ENCODE measurements at regions not wholly inside any gene's neighbourhood (a gene's known extent, or its start where the extent isn't known, plus 50 kb on each side); places are given as distances from the start of the nearest gene placed in this dataset.

DNA sequence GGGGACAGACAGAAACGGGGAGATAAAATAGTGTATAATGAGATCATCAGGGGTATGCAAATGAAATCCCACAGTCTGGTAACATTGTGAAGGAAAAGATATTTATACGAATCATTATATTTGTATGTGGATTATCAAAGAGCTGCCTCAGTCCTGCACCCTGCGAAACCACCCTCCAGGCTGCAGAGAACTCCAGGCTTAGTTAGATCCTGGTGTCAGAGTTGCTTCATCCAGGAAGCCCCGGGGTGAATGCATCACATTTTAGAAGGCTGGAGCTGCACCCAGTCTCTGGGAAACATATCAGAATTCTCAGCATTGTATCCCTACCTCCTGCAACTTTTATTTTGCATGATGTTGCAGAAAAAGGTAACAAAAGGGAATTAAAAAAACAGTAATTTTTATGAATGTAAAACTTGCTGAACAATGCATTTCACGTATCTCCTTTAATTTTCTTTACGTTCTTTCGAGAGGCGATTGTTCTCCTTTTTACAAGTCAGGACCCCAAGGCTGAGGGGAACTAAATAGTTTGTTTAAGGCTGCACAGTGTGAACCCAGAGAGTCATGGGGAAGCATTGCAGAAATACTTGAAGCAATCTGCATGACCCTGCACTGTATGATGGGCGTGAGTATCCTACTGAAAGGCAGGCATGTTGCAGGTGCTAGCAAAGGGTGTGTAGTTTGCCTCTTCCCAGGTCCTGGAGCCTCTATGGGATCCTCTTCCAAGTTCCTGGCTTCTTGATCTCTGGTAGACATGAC is 299.5 kb upstream of the CLNK start:
- DNase-seq (ENCODE audit: low read depth in 2 of 2), result no peak

DNA sequence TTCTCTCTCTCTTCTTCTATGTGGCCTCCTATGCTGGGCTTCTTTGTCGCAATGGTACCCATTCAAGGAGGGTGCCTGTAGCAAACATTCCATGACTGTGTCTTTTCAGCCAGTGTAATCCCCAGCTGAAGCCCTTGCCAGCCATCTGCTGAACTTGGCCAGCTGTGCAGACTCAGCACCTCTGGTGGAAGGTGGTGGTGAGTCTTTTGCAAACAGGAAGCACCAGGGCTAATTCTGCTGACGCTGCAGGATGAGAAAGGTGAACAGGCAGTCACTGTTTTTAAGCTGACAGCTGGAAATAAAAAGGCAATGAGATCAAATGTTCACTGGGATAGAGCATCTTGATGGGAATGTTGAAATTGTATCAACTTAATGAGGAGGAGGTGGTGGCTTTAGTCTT is 298.7 kb upstream of the CLNK start:
- no peak for DNase-seq (ENCODE audit: low read depth in 2 of 2)

DNA sequence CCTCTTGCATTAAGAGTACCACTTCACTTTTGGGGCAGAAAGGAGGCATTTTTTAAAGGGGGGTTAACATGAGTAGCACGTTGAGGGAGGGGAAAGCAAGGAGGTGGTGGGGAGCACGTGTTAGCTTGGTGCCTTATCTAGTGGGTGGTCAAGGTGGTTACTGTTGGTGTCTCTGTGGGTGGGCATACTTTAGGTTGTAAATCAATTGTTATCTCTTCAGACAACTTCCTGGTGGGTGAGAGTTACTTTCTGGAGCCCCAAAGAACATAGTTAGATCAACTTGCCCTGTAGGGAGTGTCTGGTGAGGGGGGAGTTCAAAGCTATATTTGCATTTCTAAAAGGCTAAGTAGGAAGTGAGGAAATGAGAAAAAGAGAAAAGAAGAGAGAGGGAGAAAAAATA is 297.7 kb upstream of the CLNK start:
- DNase-seq (ENCODE audit: low read depth in 2 of 2), result no peak

DNA sequence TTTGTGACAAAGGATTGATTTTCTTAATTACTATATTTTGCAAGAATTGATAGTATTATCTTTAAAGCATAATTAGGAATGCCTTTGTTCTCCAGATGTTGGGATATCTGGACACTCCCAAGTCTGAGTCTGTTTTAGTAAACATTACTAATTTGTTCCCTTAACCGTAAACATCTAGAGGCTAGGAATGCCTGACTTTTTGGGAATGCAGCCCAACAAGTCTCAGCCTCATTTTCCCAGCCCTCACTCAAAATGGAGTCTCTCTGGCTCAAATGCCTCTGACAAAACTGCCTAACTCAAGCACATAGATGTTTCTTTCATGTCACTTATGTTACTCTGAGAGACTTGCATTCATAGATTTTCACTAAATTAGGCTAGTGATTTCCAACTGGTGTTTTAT is 297.0 kb upstream of the CLNK start:
- DNase-seq (ENCODE audit: low read depth in 2 of 2), result no peak

DNA sequence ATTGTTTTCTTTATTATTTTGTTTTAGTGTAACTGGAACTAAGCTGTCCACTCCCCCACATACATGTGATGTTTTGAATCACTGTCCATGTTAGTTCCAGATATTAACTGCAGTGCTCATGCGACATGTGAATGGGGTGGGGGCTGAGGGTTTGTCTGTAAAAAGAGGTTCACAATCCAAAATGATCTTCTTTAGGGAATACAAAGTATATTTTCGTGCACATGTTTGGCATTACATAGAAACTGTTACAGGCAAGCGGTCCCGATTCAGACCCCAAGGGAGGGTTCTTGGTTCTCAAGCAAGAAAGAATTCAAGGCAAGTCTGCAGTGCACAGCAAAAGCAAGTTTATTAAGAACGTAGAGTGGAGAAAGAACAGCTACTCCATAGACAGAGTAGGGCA is 296.5 kb upstream of the CLNK start:
- no peak for DNase-seq (ENCODE audit: low read depth in 2 of 2)

DNA sequence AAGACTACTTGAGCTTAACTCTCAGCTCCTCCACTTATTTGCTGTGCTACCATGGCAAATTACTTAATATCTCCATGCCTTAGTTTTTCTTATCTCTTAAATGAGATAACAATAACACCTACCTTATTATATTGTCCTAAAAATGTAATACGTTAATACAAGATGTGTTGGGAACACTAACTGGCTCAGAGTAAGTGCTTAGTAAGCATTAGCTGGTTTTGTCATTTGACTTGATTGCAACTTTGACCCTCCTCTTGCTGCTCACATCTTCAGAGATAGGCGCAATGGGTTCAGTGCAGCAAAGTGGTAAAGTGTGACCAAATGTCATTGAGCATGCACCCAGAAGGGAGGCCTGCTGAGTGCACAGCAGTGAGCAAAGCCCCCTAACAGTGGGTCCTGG is 294.5 kb upstream of the CLNK start:
- no peak for DNase-seq (ENCODE audit: low read depth in 2 of 2)

DNA sequence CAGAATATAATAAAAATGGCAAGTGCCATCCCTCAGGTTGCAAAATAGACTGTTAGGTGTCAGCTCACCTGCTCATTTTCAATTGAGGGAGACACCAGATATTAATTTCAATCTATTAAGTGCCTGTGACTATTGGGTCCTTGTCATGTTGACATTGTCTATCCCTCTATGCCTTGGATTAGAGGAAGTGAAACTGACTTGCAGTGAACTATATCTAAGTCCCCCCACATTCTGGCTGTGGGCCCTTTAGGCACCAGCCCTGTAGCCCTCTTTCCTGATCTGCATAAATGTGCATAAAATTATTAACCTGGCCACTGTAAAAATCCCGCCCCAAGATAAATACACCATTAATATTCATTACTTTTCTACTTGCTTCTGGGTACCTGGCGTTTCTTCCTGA is 293.0 kb upstream of the CLNK start:
- DNase-seq (ENCODE audit: low read depth in 2 of 2), result no peak

DNA sequence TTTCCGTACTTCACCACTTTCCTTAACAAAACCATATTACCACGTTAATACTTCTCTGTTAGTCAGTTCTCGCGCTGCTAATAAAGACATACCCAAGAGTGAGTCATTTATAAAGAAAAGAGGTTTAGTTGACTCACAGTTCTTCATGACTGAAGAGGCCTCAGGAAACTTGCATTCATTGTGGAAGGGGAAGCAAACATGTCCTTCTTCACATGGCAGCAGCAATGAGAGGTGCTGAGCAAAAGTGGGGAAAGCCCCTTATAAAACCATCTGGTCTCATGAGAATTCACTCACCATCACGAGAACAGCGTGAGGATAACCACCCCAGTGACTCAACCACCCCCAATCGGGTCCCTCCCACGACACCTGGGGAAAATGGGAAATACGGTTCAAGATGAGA is 289.8 kb upstream of the CLNK start:
- no peak for DNase-seq (ENCODE audit: low read depth in 2 of 2)

DNA sequence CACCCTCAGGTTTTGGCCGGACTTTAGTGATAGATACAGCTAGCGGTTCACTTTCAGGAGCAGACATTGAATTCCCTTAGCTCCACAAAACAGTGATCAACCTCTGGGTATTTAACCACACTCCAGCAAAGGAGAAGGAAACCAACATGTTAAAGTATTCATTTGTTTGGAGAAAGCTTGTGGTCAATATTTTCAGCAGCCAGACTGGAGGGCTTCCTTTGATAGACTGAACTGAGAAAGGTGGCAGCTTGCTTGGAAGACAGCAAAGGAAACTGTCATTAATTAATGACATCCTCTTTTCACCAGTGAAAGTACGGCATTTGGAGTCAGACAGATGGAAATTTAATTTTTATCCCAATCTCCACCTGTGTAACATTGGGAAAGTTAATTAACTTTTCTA is 289.1 kb upstream of the CLNK start:
- DNase-seq (ENCODE audit: low read depth in 2 of 2), result no peak

DNA sequence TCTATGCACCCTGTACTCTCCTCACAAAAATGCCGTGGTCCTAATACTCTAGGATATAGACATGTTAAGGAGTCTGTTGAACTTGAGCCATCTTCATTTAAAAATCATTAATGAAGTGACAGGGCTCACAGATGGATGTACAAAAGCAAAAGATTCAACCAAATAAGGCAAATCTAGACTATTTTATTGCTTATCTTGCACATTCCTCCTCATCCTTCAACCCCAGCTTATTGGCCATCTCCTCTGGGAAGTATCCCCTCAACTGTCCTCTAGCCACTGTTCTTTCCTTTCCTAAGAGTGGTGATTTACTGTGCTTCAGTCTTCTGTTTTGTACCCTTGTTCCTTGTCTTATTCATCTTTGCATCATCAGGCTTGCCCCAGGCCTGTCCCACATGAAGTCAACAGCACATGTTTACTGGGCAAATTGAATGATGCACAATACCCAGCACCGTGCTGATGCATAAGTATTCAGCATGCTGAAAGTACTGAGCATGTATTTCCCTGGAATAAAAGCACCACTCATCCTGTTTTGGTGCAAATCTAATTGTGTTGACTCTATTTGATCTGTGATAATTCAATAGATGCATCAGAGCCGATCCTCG is 287.3 kb upstream of the CLNK start:
- no peak for DNase-seq (ENCODE audit: low read depth in 2 of 2)

DNA sequence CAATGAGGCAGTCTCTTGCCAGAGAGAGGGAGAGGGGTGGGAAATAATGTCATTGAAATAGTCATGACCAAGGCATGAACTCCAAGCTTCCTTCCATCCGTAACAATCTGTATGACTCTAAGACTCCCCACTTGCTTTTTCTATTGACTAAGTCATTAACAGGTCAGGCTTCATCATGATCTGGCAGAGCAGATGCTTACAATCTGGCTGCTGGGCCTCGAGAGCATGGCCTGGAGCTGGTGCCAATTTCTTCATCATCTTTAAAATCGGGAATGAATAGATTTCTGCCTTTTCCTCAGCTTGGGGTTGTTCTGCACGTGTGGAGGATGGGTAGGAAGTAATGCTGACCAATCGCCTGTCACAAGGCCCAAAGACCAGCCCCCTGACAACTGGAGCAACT is 280.6 kb upstream of the CLNK start:
- no peak for DNase-seq (ENCODE audit: low read depth in 2 of 2)

DNA sequence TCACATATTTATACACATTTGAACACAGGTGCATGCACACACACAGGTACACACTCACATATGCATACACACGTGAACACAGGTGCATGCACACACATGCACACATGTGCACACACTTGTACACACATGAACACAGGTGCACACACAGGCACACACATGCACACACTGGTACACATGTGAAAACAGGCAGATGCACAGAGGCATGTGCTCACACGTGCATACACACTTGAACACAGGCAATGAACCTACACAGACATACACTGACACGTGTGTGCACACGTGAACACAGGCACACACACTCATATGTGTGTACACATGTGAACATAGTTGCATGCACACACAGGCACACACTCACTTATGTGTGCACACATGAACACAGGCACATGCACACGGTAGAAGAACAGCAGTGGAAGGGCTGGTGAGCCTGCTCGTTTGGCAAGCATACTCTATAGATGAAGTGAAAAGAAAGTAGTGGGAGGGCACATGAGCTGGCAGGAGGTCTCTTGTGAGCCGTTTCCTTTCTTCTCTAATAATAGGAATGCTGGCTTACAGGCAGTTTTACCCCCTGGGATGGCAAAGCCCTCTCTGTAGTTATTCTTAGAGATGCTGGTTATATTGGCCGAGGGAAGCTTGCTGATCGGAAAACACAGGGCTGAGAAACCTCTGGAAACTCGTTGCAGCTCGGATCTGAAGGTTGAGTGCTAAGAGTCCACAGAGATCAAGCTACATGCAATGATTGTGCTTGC is 279.6 kb upstream of the CLNK start:
- DNase-seq (ENCODE audit: low read depth in 2 of 2), result no peak

DNA sequence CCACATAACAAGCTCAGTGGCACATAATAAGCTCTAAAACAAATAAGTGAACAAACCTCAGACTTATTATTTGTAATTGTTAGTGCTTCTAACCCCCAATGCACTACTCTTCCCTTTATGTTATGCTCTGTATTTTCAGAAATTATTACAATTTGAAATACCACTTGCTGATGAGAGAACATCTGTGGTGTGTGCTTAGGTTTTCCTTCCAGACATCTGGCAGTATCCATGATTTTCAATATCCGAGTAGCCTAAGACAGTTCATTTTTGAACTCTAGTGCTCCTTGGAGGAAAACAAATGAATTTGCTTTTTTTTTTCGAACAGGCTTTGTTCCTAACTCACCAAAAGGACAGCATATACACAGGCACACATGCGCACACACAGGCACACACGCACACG is 278.7 kb upstream of the CLNK start:
- DNase-seq (ENCODE audit: low read depth in 2 of 2), result no peak

DNA sequence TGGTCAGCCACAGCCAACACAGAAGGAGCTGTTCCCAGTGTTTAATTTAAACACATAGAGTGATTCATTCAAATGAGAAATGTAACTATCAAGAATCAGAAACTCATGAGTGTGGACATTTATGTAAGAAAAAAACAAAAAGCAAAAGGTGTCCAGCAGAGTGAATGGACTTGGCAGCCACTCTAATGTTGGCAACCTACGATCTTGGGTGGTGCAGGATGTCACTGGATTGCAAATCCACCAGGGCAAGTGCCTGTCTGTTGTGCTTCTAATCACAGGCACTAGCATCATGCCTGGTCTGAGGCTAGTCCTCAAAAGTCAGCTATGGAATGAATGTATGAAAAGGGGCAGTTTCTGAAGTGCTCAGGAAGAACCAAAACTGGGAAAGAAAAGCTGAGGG is 277.7 kb upstream of the CLNK start:
- no peak for DNase-seq (ENCODE audit: low read depth in 2 of 2)

DNA sequence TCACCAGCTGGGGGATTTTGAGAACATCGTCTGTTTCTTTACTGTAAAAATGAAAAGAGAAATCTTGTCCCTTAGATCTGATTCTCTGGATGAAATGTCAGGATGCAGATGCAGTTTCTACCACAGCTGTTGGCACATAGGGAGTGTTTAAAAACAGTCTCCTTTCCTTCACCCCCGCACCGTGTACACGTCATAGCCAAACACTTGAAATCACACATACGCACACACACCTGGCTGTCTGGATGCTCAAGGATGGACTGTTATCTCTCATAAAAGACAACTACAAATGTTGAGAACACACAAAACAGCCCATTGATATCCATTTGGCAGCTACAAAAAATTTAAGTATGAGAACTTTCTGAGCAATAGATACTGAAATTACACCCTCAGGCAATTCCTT is 275.8 kb upstream of the CLNK start:
- no peak for DNase-seq (ENCODE audit: low read depth in 2 of 2)

DNA sequence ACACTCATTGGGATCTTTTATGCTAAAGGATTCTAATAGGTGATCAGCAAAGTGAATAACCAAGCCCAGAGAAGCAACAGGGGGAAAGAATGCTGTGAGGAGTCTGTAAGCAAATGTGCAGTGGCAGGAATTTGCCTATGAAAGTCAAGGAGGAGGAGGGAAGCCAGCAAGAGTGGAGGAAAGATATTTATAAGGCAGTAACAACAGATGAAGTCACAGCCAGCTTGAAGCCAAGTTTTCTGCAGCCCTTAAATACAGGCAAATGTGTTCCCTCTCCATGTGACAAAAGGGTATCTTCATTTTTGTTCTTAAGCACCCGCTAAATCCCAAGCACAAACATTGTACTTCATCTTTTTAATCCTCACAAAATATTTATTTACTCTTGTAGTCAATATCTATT is 275.0 kb upstream of the CLNK start:
- DNase-seq (ENCODE audit: low read depth in 2 of 2), result no peak

DNA sequence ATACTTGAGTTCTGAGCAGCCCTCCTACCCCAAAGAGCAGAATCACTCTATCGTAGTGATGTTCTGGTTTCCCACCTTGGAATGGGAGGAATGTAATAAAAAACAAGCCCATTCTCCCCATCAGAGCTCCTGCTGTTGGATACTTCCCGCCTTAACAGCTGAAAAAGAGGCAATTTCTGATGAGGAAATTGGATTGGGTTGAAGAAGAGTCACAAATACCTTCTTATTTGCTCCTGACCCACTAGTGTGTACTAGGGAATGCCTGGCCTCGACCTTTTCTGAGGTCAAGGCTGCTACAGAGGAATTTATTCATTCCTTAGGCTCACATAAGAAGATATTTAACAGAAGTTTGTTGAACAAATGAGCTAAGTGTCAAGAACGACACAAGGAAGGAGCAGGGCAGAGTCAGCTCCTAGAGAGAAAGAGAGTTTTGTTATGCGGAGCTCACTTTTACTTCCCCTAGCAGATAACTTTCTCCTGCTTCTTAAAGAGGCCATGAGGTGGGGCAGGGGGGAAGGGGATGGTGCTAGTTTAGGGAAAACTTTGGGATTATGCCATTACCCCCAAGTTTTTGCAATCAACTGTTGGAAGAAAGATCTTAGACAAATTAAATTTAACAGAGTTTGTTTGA is 273.8 kb upstream of the CLNK start:
- DNase-seq (ENCODE audit: low read depth in 2 of 2), result no peak

DNA sequence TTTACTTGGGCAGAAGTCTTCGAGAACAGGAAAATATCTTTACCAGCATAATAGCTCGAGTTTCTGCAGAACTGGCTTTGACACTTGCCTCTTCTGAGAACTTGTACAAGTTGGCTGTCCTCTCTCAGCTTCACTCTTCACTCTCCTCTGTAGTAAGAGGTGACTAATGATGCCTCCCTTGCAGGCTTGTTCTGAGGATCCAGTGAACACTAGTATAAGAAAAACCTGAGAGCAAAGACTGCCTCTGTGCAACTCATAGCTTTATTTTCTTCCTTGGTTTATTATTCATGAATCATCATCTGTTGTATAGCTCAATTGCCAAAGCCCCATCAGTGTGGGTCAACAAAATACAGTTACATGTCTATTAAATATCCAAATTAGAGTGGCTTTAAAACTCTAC is 266.7 kb upstream of the CLNK start:
- DNase-seq (ENCODE audit: low read depth in 2 of 2), result no peak

DNA sequence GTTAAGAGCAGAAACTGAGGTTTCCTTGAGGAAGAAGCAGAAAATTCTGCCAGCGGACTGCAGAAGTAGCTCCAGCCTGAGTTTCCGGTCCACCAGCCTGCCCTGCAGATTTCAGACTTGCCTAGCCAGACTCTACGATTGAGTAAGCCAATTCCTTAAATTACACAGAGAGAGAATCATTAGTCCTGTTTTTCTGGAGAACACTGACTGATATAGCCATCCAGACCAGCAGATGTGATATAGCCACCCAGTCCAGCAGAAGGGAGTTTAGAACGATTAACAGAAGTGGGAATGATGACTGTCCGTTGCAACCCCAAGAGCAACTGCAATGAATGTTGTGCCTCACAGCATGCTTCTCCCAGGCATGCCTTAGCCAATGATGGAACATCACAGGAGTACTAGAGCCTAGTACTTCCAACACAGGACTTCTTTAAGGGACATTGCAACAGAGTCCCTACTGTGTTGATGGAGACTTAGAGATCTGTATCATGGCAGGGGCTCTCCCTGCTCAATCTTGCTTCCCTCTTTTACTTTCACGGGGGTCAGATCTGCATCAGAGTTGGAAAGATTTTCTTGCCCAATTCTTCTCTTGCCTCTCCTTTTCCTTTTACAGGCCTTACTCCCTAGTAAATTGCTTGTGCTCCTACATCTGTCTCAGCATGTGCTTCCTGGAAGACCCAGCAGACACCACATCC is 264.6 kb upstream of the CLNK start:
- no peak for DNase-seq (ENCODE audit: low read depth in 2 of 2)

DNA sequence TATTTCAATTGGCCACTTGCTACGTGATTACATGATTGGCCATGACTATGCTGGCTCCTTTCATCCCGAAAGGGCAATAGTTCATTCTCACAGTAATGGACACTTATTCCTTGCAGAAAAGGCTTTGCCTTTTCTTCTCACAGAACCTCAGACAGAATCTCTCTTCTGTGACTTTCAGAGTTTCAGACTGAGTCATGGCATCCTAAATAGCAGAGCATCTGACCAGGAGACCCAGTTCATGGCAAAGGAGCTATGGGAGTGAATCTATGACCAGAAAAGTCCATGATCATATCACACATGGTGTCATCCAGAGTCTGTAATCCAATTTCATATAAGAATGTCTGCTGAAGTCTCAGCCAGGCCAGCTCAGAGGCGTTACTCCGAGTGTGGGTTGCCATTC is 263.3 kb upstream of the CLNK start:
- DNase-seq (ENCODE audit: low read depth in 2 of 2), result no peak

DNA sequence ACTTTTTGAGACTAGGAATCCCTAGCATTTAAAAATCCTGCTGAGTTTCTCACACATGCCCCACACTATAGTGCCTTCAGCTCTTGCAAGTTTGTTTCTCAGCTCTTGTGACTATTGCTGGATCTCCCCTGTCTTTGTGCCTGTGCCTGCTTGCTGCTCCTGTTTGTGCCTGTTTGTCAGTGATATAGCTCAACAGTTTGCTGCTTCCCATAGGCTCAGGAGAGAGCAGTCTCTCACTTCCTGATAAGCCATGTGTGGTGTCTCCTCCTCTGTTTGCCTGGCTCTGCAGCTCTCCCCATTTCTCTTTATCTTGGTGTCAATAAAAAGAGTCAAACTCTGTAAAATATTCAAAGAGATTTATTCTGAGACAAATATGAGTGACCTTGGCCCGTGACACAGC is 259.8 kb upstream of the CLNK start:
- DNase-seq (ENCODE audit: low read depth in 2 of 2), result no peak

DNA sequence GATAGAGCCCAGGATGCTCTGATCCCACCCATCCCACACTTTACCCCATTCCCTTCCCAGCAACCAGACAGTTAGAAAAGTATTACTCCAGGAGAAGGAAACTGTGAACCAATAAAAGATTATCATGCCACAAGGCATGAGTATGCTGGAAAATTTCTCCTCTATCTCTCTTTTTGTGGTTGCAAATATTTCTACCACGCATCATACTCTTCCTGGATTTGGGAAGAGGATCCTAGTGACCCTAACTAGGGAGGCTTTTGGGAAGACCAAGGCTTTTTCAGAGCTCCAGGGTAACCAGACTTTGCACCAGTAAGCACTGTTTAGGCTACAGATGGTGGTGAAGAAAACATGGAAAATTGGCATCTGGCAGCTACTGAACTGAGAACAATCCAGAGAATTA is 257.6 kb upstream of the CLNK start:
- DNase-seq (ENCODE audit: low read depth in 2 of 2), result no peak
